ENCODE measurements at regions not wholly inside any gene's neighbourhood (a gene's known extent, or its start where the extent isn't known, plus 50 kb on each side); places are given as distances from the start of the nearest gene placed in this dataset.

- TF ChIP-seq, protein P1, sequence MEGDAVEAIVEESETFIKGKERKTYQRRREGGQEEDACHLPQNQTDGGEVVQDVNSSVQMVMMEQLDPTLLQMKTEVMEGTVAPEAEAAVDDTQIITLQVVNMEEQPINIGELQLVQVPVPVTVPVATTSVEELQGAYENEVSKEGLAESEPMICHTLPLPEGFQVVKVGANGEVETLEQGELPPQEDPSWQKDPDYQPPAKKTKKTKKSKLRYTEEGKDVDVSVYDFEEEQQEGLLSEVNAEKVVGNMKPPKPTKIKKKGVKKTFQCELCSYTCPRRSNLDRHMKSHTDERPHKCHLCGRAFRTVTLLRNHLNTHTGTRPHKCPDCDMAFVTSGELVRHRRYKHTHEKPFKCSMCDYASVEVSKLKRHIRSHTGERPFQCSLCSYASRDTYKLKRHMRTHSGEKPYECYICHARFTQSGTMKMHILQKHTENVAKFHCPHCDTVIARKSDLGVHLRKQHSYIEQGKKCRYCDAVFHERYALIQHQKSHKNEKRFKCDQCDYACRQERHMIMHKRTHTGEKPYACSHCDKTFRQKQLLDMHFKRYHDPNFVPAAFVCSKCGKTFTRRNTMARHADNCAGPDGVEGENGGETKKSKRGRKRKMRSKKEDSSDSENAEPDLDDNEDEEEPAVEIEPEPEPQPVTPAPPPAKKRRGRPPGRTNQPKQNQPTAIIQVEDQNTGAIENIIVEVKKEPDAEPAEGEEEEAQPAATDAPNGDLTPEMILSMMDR (conservative IDR thresholded peaks at IDR 0.05; ENCODE audit: low read depth, low read length): no peak
- H3K4me3 ChIP-seq (ENCODE audit: low read length): no peak overlapping the region
- no peak for DNase-seq (ENCODE audit: low read depth)
Measured at GRCh38 chr2:221064058-221064854, 507.8 kb downstream of the EPHA4 start.

DNA sequence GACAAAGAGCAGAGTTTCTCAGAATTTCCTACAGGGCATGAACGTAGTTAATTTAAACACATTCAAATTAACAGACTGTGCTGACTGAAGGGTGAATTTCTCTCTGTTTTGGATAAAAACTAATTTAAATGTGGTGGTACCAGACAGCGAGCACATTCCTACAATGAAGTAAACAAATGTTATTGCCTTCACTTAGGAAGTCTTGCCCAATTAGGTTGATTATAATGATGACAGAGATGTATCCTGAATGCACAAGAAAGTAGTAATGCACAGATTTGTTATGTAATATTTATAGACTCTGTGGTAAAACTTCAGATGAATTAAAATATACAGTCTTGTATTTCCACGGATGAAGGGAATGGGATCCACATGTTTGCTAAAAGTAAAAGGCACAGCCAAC is 507.2 kb downstream of the EPHA4 start:
- TF ChIP-seq, protein P1 (conservative IDR thresholded peaks at IDR 0.05; ENCODE audit: low read depth, low read length): no peak
- no peak overlapping the region for H3K4me3 ChIP-seq (ENCODE audit: low read length)
- no peak for DNase-seq (ENCODE audit: low read depth)

DNA sequence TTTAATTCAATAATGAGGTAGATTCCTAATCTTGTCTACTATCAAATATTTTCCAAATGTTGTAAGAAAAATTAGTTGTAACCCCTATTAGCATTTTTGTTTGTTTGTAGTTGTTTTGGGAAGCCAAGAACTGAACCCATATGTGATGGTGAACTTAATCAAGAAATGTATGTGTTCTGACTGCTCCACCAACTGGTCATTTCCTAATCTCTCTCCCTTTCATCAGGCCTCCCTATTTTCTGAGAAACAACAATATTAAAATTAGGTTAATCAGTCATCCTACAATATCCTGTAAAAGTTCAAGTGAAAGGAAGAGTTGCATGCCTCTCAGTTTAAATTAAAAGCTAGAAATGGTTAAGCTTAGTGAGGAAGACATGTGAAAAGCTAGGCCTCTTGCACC is 504.0 kb downstream of the EPHA4 start:
- no peak overlapping the region for H3K4me3 ChIP-seq (ENCODE audit: low read length)
- TF ChIP-seq, protein P1 (conservative IDR thresholded peaks at IDR 0.05; ENCODE audit: low read depth, low read length): peak; percentile 13
- DNase-seq (ENCODE audit: low read depth): no peak

- TF ChIP-seq, protein P1 (conservative IDR thresholded peaks at IDR 0.05; ENCODE audit: low read depth, low read length): no peak
Measured at GRCh38 chr2:221070106-221070505, 502.0 kb downstream of the EPHA4 start.

GRCh38 chr2:221073326-221074049 is 498.6 kb downstream of the EPHA4 start:
- DNase-seq (ENCODE audit: low read depth): no peak
- TF ChIP-seq, protein P1 (conservative IDR thresholded peaks at IDR 0.05; ENCODE audit: low read depth, low read length): no peak
- no peak overlapping the region for H3K4me3 ChIP-seq (ENCODE audit: low read length)

More at GRCh38 chr2:221070106-221070505, 502.0 kb downstream of the EPHA4 start:
- H3K4me3 ChIP-seq (ENCODE audit: low read length): no peak overlapping the region
- DNase-seq (ENCODE audit: low read depth): no peak

- TF ChIP-seq, protein P1 (conservative IDR thresholded peaks at IDR 0.05; ENCODE audit: low read depth, low read length): no peak
- no peak for DNase-seq (ENCODE audit: low read depth)
- no peak overlapping the region for H3K4me3 ChIP-seq (ENCODE audit: low read length)
Measured at GRCh38 chr2:221074238-221074637, 497.9 kb downstream of the EPHA4 start.
